ENCODE measurements at regions not wholly inside any gene's neighbourhood (a gene's known extent, or its start where the extent isn't known, plus 50 kb on each side); places are given as distances from the start of the nearest gene placed in this dataset.

- in situ Hi-C loops (cut with HindIII; ENCODE audit: low pct_unique_long_range_greater_than_20kb, low sequenced_read_pairs), result no loop called here
Measured at GRCh38 chr21:28791595-28792282, 200.9 kb downstream of the LTN1 start.

GRCh38 chr21:28790335-28790734 is 202.3 kb downstream of the LTN1 start:
- Histone ChIP-seq H3K27me3 (ENCODE audit: control insufficient read depth, insufficient read depth, low read length) (no peaks in the 10 kb centered on the region), H3K4me1 (ENCODE audit: control insufficient read depth, insufficient read depth, low read length) (peaks cover 4% of the 10 kb centered on the region), H3K9me3 (ENCODE audit: control insufficient read depth, insufficient read depth, low read depth, low read length) (no peaks in the 10 kb centered on the region), H3K4me3 (ENCODE audit: low read depth in 2 of 2, low read length in 2 of 2) (no peak overlapping the region), H3K27ac (ENCODE audit: low read length) (peak overlapping the region; percentile 39; the same call in 1 of the 2 replicates), H3K36me3 (ENCODE audit: control insufficient read depth, insufficient read depth, low read length) (no peaks in the 10 kb centered on the region)
- in situ Hi-C loops (cut with HindIII; ENCODE audit: low pct_unique_long_range_greater_than_20kb, low sequenced_read_pairs), result no loop called here
- CTCF ChIA-PET, result no interaction called here
- ATAC-seq (no peak), DNase-seq (ENCODE audit: low read depth, low spot score) (no peak)
- BruUV-seq (replicated peaks), result no TSS peak
- POLR2A ChIA-PET, result no interaction called here
- intact Hi-C loops (cut with micrococcal nuclease; ENCODE audit: unreplicated experiment), result no loop called here
- no peak for TF ChIP-seq POLR2AphosphoS5 (IDR thresholded peaks at IDR 0.05; ENCODE audit: low read depth, low read length)
- TF ChIP-seq CTCF (IDR thresholded peaks at IDR 0.05), result no peak
- TF ChIP-seq SIN3A (IDR thresholded peaks at IDR 0.05; ENCODE audit: borderline replicate concordance, insufficient read depth, low read depth, low read length), result no peak
- TF ChIP-seq REST (IDR thresholded peaks at IDR 0.05; ENCODE audit: insufficient read depth in 1 of 2, low read depth in 2 of 2, low read length in 1 of 2), result no peak
- no peak for TF ChIP-seq TCF7L2 (IDR thresholded peaks at IDR 0.05; ENCODE audit: low read depth, low read length)

More at GRCh38 chr21:28791595-28792282, 200.9 kb downstream of the LTN1 start:
- intact Hi-C loops (cut with micrococcal nuclease; ENCODE audit: unreplicated experiment), result no loop called here
- TF ChIP-seq CTCF (IDR thresholded peaks at IDR 0.05), result no peak
- TF ChIP-seq POLR2AphosphoS5 (IDR thresholded peaks at IDR 0.05; ENCODE audit: low read depth, low read length), result no peak
- TF ChIP-seq TCF7L2 (IDR thresholded peaks at IDR 0.05; ENCODE audit: low read depth, low read length), result no peak
- TF ChIP-seq REST (IDR thresholded peaks at IDR 0.05; ENCODE audit: insufficient read depth in 1 of 2, low read depth in 2 of 2, low read length in 1 of 2), result no peak
- no peak for TF ChIP-seq SIN3A (IDR thresholded peaks at IDR 0.05; ENCODE audit: borderline replicate concordance, insufficient read depth, low read depth, low read length)
- ATAC-seq, result no peak
- ChIA-PET POLR2A (no interaction called here), CTCF (no interaction called here)
- Histone ChIP-seq H3K4me3 (ENCODE audit: low read depth in 2 of 2, low read length in 2 of 2) (no peak overlapping the region), H3K4me1 (ENCODE audit: control insufficient read depth, insufficient read depth, low read length) (peaks cover 4% of the 10 kb centered on the region), H3K27me3 (ENCODE audit: control insufficient read depth, insufficient read depth, low read length) (no peaks in the 10 kb centered on the region), H3K36me3 (ENCODE audit: control insufficient read depth, insufficient read depth, low read length) (no peaks in the 10 kb centered on the region), H3K9me3 (ENCODE audit: control insufficient read depth, insufficient read depth, low read depth, low read length) (no peaks in the 10 kb centered on the region), H3K27ac (ENCODE audit: low read length) (peak overlapping the region; percentile 77; the same call in 1 of the 2 replicates)
- no TSS peak for BruUV-seq (replicated peaks)
- DNase-seq (ENCODE audit: low read depth, low spot score), result no peak
